ENCODE measurements at regions not wholly inside any gene's neighbourhood (a gene's known extent, or its start where the extent isn't known, plus 50 kb on each side); places are given as distances from the start of the nearest gene placed in this dataset. TPM values are rescaled to one million over a fixed set of nuclear protein-coding genes. Genes with fewer than 3 reads are reported as not detected.

Small RNAs in the stretch of these regions (small RNA-seq; reads per million reads assigned to genes)
- not detected for gene AL109618.2

Data from GM12878 (cell line).